ENCODE measurements at regions not wholly inside any gene's neighbourhood (a gene's known extent, or its start where the extent isn't known, plus 50 kb on each side); places are given as distances from the start of the nearest gene placed in this dataset.

DNA sequence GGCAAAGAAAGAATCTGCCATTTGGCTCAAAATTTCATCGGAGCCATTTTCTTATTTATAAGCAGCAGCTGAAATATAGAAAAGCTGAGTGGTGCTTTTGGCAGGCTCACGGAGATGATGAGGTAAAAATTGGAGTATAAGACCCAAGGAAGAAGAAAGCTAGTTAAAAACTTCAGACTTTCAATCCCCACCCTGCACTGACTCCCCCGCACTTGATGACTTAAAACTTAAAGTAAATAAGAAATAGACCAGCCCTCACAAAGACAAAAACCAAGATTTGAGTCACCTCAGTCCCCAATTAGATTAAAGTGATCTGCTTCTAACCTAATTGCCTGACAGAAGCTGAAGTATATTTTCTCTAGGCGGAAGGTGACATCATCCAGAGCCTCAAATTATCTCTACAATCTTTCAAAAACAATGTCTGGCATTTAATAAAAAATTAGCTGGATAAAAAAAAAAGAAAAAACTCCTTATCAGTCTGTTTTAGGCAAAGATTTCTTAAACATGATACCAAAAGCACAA is 124.0 kb upstream of the PJA2 start:
- no peak for DNase-seq (ENCODE audit: low read depth, low spot score)

DNA sequence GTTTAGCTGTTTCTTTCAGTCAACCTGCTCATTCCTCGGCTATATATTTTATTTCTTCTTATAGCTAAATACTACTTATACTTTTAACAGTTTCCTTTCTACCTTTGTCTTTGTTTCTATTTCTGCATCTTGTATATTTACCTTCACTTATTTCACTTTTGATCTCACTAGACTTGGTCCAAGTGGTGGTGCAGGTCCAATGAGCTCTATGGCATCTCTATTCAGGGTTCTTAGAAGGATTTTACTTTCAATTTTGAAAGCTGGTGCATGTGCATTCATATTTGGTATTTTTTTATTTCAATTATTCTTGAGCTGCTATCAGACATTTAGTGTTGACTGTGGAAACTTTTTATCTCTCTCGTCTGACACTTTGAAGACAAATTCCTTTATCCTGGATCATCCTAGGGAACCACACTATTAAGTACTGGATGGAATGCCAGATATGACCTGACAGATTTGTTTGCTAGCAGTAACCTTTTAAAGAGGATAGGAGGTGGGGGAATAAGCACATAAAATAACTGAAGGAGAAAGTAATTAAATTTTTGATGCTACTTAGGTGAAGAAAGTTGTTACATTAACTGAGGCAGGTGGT is 123.1 kb upstream of the PJA2 start:
- DNase-seq (ENCODE audit: low read depth, low spot score): no peak

DNA sequence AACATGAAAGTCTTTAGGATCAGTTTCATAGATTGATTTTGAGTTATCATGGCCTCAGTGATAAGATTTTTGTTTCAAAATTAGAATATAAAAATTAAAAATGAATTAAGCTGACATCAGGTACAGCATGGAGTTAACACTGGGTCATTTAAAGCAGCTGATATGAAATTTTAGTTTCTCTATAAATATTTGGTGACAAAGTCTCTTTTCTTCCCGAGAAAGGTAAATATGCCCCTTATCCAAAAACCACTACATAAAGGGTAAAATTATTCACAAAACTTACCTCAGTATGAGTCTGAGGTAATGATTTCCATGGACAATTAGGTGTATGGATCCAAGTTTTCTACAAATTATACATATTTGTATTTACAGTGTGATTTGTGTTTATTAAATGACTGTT is 121.5 kb upstream of the PJA2 start:
- DNase-seq (ENCODE audit: low read depth, low spot score): no peak

DNA sequence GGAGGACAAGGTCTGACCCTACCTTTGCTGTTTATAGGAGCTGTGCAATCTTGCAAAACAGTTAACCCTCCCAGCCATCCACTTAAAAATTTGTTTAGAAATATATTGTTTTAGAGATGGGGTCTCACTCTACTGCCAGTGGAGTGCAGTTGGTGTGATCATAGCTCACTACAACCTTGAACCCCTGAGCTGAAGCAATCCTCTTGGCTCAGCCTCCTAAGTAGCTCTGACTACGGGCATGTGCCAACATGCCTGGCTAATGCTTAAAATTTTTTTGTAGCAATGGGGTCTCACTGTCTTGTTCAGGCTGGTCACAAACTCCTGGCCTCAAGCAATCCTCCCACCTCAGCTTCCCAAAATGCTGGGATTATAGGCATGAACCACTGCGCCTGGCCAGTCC is 120.2 kb upstream of the PJA2 start:
- DNase-seq (ENCODE audit: low read depth, low spot score): no peak

DNA sequence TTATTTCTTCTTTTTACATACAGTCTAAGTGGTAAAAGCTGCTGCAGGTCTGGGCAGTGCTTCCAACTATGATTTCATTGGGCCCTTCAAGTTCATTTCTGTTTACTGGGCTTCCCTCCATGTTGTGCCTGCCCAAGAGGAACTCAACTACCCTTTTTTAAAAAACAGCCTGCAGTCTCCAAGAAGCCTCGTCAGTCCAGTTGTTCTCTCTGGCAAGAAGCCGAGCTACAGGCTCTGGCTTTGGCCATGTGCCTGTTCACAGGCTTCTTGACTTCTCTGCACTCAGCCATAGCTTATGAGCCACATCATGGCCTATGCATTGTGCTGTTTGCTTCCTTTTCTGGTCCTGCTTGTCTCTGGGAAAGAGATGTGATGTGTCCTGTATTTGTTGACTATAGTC is 119.7 kb upstream of the PJA2 start:
- DNase-seq (ENCODE audit: low read depth, low spot score): no peak

DNA sequence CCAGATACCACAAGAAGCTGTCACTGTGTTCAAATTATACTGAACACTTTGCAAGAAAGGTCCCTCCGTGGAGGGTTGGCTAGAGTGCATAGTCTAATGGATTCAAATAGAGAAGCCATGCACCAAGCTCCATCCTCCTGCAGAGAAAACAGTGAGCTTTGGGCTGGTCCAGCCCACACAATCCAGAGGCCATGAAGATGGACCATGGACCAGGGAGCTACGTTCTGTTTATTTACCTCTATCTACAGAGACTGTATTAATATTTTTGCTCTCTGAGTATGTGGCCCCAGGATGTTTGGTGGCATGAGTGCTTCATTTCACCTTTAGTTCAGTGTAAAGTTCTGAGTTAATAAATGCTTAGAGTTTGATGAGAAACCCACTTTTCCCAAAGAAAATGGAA is 114.8 kb upstream of the PJA2 start:
- no peak for DNase-seq (ENCODE audit: low read depth, low spot score)

DNA sequence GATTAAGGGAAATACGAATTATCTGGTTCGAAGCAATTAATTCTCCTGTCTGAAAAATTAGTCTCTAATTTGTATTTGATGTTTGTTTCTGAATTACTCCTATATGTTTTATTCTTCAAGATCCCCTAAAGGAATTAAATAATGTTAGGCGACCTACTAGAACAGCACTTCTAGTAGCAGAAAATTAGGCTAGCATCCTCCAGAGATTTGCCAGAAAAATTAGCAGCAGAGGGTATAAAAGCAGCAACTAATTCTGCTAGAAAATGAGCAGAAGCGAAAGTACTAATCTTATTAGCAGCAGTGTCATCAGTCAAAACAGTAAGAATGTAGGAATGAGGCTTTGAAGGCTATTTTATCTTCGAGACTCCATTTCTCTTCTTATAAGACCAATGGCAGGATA is 114.3 kb upstream of the PJA2 start:
- no peak for DNase-seq (ENCODE audit: low read depth, low spot score)

DNA sequence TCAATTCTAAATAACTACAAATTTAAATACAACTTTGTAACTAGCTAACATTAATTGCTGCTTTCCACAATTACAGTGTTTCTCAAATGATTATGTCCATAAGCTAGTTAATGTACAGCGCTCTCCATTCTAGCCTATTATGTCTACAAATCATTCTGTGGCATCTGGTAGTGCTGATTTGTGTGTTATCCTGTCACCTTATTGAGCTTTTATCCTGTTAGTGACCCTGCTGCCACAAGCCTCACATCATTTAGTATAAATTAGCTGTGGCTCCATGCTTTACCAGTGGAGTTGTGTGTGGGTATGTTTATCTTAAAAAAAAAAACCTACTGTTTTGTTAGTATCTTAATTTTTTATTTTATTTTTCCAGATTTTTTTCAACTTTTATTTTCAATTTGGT is 112.6 kb upstream of the PJA2 start:
- DNase-seq (ENCODE audit: low read depth, low spot score): no peak

DNA sequence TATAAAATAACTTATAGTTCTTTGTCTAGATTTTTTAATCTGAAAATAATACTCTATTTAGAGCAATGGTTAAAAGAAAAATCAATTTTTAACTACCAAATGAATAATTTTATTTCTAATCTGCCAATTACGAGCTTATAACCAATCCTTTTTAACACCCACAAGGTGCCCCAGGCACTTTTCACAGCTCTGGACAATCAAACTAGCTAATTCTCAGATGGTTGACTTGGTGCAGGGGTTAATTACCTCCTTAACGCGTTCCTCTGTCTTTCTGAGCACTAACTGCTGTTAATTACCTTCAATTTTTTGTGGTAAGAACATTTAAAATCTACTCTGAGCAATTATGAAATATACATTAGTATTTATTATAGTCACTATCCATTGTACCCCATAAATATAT is 109.6 kb upstream of the PJA2 start:
- DNase-seq (ENCODE audit: low read depth, low spot score): no peak

DNA sequence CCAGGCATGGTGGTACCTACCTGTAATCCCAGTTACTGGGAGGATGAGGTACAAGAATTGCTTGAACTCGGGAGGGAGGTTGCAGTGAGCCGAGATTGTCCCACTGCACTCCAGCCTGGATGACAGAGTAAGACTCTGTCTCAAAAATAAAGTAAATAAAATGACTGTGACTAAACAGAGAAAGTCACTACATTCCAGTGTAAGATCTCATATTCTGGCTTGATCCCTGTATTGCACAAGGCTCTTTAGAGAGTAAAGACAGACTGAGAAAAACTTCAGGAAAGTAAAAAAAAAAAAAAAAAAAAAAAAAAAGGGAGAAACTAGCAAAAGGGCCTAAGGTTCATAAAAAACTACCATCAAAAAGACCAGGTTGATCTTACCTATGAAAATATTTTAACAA is 106.6 kb upstream of the PJA2 start:
- DNase-seq (ENCODE audit: low read depth, low spot score): no peak

DNA sequence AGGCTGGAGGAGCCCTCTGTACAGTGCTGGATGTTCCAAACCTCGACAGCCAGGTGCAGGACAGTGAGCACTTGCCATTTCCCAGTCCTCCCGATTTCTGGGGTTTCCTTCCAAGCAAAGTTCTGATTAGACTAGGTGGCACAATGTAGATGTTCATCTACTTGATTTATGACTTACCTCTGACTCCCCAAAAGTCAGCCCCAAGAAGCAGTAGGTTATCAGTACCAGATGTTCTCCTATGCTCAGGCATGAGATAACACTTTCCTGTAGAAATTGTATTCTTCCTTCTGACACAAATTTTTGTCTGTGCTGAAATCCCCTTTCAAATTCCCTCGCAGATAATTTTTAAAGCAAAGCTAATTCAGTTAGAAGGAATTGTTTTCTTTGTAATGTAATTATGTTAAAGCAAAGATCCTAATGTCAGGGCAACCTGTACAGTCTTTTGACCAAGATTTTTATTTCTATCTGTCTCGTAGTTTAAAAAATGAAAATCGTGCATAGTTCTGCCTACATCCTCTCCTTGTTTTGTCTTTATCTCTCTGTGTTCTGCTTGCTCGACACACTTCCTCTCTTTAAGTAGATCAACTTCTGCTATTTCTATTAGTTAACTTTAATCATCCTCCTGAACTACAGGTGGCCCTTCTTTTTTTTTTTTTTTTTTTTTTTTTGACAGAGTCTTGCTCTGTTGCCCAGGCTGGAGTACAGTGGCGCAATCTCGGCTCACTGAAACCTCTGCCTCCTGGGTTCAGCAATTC is 102.4 kb upstream of the PJA2 start:
- no peak for DNase-seq (ENCODE audit: low read depth, low spot score)

DNA sequence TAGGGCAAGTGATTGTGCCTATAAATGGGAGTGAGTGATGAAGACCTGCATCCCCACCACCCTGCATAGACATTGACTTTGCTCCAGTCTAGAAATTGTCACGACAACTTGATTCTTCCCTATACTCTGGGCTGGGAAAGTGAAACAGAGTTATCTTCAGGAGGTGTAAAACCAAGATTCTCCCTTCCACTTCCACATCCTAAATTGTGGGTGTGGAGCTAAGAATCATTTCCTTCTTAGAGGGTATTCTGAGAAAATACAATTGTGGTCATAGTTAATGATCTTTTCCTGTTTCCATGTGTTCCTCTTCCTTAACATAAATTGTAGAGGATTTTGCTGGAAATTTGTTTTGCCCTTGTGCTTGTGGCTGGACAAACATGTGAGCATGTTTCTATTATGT is 96.8 kb upstream of the PJA2 start:
- no peak for DNase-seq (ENCODE audit: low read depth, low spot score)

DNA sequence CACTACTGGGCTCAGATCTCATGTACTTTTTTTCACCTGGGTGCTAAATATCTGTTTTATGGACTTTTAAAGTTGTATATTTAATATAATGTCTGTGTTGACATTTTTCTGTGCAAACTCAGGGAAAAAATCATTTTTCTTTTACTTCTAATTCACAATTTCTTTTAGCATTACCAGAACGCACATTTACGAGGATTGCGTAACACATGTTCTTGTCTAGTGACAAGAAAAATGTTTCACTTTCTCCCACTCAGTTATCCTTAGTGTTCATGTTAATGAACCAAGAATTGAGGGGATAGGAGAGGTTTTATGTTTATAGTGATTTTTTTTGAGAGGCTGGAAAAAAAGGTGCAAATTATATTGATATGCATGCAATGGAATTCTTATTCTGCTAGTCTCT is 86.3 kb upstream of the PJA2 start:
- DNase-seq (ENCODE audit: low read depth, low spot score): no peak

DNA sequence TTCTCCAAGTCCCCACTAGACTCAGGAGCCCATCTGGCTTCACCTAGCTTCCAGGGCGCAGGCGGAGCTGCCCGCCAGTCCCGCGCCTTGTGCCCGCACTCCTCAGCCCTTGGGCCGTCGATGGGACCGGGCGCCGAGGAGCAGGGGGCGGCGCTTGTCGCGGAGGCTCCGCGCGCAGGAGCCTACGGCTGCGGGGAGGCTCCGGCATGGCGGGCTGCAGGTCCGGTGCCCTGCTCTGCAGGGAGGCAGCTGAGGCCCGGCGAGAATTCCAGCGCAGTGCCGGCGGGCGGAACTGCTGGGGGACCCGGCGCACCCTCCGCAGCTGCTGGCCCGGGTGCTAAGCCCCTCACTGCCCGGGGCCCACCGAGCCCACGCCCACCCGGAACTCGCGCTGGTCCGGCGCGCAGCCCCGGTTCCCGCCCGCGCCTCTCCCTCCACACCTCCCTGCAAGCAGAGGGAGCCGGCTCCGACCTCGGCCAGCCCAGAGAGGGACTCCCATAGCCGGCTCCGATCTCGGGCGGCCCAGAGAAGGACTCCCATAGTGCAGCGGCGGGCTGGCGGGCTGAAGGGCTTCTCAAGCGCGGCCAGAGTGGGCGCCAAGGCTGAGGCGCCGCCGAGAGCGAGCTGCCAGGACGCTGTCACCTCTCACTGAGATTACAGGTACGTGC is 78.1 kb upstream of the PJA2 start:
- no peak for DNase-seq (ENCODE audit: low read depth, low spot score)

DNA sequence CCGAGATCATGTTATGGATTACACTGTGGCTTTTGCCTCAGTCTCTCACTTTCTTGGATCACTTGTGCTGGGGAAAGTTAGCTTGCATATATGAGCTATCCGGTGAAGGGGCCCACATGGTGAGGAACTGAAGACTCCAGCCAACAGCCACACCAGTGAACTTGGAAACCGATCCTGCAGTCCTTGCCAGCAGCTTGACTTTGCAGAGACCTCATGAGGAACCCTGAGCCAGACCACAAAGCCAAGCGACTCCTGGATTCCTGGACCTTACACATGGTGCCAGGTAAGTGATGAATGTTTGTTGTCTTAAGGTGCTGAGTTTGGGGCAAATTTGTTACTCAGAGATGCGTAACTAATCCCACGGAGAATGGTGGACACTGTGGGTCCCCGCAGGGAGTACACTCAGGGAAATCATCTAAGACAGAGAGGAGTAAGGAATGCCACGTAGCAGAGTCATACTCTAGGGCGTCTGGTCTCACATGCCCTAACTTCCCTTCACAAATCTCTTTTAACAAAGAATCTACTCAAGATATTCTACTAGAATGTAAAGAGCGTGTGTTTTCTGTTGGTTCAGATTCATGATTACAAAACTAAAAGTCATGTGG is 76.5 kb upstream of the PJA2 start:
- DNase-seq (ENCODE audit: low read depth, low spot score): no peak

DNA sequence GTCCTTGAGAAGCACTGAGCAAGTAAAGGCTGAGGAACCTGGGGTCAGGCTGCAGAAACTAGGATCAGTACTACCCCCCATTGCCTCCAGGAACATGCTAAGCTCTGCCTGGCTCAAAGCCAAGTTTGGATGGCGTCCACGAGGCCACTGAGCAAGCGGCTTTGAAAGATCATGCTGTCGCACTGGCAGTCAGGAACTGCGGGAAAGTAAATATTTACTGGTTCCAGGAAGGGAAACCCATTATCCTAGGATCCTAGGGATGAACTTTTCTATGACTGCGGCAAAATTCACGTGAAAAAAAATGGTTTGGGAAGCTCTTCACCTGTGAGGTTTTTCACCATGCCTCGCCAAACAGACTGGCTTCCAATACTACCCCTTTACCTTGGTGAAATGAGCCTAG is 75.3 kb upstream of the PJA2 start:
- no peak for DNase-seq (ENCODE audit: low read depth, low spot score)

DNA sequence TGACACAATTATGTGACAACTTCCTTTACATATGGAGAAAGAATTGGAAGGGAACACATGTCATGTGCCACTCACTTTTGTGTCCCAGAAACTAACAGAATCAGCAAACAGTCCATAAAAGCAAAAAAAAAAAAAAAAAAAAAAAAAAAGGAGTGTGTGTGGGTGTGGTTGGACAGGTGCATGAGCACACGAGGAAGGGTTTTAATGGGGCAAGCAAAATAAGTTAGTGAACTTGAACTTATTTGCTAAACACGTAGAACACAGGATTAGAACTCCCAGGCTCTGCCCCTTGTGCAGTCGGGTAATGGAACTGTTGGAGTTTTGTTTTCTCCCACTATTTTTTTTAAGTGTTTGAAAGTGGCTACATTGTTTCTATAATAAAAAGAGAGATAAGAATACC is 74.8 kb upstream of the PJA2 start:
- no peak for DNase-seq (ENCODE audit: low read depth, low spot score)

DNA sequence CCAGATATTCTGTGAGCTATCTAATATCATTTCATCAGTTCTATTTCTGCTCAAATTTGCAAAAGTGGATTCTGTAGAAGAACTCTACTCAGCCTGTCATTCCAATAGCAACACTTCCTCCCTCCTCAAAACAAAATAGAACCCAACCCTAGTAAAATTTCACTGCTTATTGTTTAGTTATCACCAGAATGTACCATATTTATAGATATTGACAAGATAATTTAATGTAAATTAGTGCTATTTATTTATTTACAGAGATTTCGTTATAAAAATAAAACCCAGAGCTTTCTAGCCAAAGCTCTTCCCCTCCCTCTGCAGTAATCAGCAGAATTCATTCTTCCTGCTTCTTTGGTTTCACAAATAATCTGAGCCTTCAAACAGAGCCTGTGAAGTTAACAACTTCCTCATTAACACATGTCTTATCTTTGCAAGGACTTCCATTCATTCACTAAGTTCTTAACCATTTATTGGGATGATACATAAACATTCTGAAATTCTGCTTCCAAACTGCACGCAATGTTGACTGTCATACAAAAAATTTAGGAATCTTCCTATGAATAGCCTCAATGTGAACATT is 73.7 kb upstream of the PJA2 start:
- no peak for DNase-seq (ENCODE audit: low read depth, low spot score)

DNA sequence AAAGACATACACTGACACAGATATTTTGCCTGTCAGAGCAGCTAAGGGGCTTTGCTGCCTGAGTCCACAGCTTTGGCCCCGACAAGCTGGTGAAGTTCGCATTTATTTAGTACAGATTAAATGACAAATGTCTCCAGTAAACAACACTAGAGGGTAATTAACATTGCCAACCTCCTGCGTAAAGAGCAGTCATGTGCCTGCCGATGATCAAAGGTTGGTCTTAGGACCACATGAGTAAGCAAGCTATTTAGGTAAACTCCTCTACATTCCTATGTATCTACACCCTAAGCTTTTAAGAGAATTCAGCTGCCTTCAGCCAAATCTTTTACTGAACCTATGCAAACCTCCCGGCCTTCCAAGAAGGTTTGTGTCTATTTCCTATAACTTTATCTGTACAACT is 73.0 kb upstream of the PJA2 start:
- no peak for DNase-seq (ENCODE audit: low read depth, low spot score)

DNA sequence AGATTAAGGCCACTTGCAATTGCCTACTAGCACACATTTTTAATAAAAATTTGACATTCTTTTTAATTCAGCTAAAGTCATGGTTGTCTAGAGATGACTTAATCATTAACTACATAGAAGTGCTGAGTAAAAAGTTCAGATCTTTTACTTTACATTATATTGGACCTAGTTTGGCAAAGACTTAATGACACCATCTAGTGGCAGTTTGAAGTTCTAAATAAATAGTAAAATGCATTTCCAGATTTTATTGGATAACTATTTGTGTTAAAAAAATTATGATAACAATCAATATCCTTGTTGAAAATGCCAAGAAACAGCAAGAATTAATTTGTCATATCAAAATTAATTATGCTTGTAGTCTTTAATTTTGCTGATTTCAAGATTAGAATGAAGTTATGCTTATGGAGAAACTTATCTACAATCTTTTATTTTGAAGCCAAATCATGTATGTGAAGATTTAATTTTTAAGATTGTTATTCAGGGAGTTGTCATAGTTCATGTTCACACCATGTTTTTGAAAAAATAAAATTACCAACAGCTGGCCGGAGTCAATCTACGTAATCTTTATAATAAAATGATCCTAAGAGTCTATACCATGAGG is 69.6 kb upstream of the PJA2 start:
- no peak for DNase-seq (ENCODE audit: low read depth, low spot score)

DNA sequence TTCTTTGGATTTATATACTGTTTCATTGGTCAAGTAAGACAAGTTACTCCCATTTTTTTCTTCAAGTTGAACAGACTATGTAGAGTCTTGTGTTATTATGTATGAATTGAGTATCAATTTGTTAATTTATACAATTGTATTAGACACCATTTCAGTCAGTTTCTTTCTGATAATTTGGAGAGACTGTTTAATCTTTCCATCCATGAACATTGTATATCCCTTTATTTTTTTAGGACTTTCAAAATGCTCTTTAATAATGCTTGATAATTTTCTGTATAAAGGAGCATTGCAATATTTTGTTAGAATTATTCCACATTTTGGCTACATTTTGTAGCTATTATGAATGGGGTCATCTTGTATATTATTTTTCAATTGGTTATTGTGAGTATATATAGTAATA is 69.1 kb upstream of the PJA2 start:
- no peak for DNase-seq (ENCODE audit: low read depth, low spot score)

DNA sequence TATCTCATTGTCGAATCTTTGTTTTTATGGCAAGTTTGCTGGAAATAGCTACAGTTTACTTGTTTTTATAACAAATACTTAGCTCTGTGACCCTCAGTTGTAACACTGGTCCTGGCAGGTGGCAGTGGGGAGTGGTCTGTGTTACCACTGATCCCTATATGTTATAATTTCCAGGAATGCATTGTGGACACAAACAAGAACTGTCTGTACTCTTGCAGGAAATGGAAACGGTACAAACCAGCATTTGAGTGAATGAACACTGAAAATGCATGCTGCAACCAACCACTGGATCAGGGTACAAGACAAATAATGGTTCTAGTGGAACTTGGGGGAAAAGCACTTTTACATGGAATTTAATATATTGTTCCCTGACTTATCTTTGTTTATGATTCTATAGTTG is 66.5 kb upstream of the PJA2 start:
- no peak for DNase-seq (ENCODE audit: low read depth, low spot score)

All from pulmonary artery endothelial cell (primary cell).